ENCODE measurements at regions not wholly inside any gene's neighbourhood (a gene's known extent, or its start where the extent isn't known, plus 50 kb on each side); places are given as distances from the start of the nearest gene placed in this dataset.

DNA sequence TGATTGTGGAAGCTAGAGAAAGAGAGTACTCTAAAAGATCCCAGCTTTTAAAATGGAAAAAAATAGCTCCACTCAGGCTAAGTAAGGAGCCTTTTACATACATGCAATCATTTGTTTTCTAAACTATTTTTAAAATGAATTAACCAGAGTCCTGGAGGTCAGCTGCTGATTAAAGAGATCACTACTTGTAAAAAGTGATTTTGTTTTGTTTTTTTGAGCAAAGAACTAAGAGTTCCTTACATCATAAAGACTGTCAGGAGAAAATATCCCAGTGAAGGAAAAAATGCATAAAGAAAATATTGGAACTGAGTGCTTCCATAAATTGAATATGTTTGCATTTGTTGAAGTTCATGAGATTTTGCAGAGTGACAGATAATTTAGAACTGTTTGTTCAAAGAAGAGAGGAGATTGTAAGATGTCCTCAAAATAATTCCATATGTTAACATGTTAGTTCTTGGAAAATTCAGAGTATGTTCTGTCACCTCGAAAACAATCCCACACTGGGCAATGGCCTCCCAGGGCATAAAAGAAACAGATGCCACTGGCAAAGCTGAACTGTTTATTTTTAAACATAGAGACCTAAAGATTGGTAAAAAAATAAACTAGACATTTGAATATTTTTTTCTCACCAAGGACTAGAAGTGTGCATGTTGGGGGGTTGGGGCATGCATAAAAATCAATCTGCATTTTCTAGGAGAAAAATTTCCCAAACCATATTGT, 264.7 kb downstream of the NPR3 start:
- no peak for TF ChIP-seq POLR2AphosphoS5 (IDR thresholded peaks at IDR 0.05)
- TF ChIP-seq, protein P1, sequence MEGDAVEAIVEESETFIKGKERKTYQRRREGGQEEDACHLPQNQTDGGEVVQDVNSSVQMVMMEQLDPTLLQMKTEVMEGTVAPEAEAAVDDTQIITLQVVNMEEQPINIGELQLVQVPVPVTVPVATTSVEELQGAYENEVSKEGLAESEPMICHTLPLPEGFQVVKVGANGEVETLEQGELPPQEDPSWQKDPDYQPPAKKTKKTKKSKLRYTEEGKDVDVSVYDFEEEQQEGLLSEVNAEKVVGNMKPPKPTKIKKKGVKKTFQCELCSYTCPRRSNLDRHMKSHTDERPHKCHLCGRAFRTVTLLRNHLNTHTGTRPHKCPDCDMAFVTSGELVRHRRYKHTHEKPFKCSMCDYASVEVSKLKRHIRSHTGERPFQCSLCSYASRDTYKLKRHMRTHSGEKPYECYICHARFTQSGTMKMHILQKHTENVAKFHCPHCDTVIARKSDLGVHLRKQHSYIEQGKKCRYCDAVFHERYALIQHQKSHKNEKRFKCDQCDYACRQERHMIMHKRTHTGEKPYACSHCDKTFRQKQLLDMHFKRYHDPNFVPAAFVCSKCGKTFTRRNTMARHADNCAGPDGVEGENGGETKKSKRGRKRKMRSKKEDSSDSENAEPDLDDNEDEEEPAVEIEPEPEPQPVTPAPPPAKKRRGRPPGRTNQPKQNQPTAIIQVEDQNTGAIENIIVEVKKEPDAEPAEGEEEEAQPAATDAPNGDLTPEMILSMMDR (IDR thresholded peaks at IDR 0.05) = no peak
- TF ChIP-seq EP300 (IDR thresholded peaks at IDR 0.05) = no peak
- no peak for TF ChIP-seq POLR2A (IDR thresholded peaks at IDR 0.05)
- H3K4me1 ChIP-seq = peaks cover 0 to 36% (median 29%) of the 10 kb centered on the region in 4 donors
- H3K27ac ChIP-seq = peak overlapping the region in 3 of 4 donors; percentile 30 to 46 (median 36)
- DNase-seq = no peak
- H3K9me3 ChIP-seq = no peaks in the 10 kb centered on the region
- no peaks in the 10 kb centered on the region for H3K36me3 ChIP-seq
- no peaks in the 10 kb centered on the region for H3K27me3 ChIP-seq
- H3K4me3 ChIP-seq = no peak overlapping the region
- intact Hi-C loops (cut with DNase I) = loop anchor here (5.0 kb wide), 1 partner anchor 264 kb away; the partner anchor contains the start of gene NPR3
- 78 to 82% methylated on average over 1 of the region's 1 CpG for WGBS, 2 donors

- DNase-seq = no peak
- no peak overlapping the region for H3K4me3 ChIP-seq
- no peaks in the 10 kb centered on the region for H3K27me3 ChIP-seq
- H3K27ac ChIP-seq = no peak overlapping the region
- H3K4me1 ChIP-seq = peaks cover 0 to 21% (median 10%) of the 10 kb centered on the region in 4 donors
- TF ChIP-seq POLR2A (IDR thresholded peaks at IDR 0.05) (no peak), POLR2AphosphoS5 (IDR thresholded peaks at IDR 0.05) (no peak), EP300 (IDR thresholded peaks at IDR 0.05) (no peak)
- TF ChIP-seq, protein P1 (IDR thresholded peaks at IDR 0.05) = no peak
- no peaks in the 10 kb centered on the region for H3K9me3 ChIP-seq
- H3K36me3 ChIP-seq = no peaks in the 10 kb centered on the region
- intact Hi-C loops (cut with DNase I) = no loop called here
Observed at GRCh38 chr5:32981061-32981460, 269.9 kb downstream of the NPR3 start.

GRCh38 chr5:32984851-32985610, 273.9 kb downstream of the NPR3 start:
- WGBS, 2 donors = 87 to 88% methylated on average over 4 of the region's 4 CpGs
- H3K9me3 ChIP-seq = no peaks in the 10 kb centered on the region
- H3K27ac ChIP-seq = no peak overlapping the region
- TF ChIP-seq, protein P1 (IDR thresholded peaks at IDR 0.05) = no peak
- TF ChIP-seq EP300 (IDR thresholded peaks at IDR 0.05) = no peak
- TF ChIP-seq POLR2AphosphoS5 (IDR thresholded peaks at IDR 0.05) = no peak
- TF ChIP-seq POLR2A (IDR thresholded peaks at IDR 0.05) = no peak
- H3K36me3 ChIP-seq = no peaks in the 10 kb centered on the region
- no peak overlapping the region for H3K4me3 ChIP-seq
- no peaks in the 10 kb centered on the region for H3K27me3 ChIP-seq
- intact Hi-C loops (cut with DNase I) = no loop called here
- no peaks in the 10 kb centered on the region for H3K4me1 ChIP-seq
- DNase-seq = no peak

DNA sequence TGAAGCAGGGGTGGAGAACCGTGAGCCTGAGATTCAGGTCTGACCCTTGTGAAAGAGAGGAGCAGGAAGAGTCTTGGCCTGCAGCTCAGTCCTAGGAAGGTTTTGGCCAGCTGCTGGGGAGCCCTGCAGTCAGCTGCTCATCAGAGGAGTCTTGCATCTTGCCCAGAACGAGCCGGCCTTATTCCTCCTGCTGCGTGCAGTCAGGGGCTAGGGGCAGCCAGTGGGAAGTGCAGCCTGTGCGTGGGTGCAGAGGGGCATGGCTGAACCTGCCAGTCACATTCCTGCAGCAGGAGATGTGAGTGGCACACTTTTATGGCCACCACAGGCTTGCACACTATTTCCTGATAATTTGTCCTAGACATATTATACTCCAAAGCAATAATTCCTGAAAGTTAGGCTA, 278.7 kb downstream of the NPR3 start:
- no peaks in the 10 kb centered on the region for H3K4me1 ChIP-seq
- DNase-seq = no peak
- no peaks in the 10 kb centered on the region for H3K36me3 ChIP-seq
- H3K27me3 ChIP-seq = no peaks in the 10 kb centered on the region
- WGBS, 2 donors = 84 to 90% methylated on average over 5 of the region's 5 CpGs
- no peak overlapping the region for H3K4me3 ChIP-seq
- intact Hi-C loops (cut with DNase I) = no loop called here
- no peaks in the 10 kb centered on the region for H3K9me3 ChIP-seq
- no peak overlapping the region for H3K27ac ChIP-seq
- no peak for TF ChIP-seq POLR2AphosphoS5 (IDR thresholded peaks at IDR 0.05)
- TF ChIP-seq EP300 (IDR thresholded peaks at IDR 0.05) = no peak
- TF ChIP-seq, protein P1 (IDR thresholded peaks at IDR 0.05) = no peak
- no peak for TF ChIP-seq POLR2A (IDR thresholded peaks at IDR 0.05)
